Epithelial cell of esophagus (primary cell): ENCODE measurements at regions not wholly inside any gene's neighbourhood (a gene's known extent, or its start where the extent isn't known, plus 50 kb on each side); places are given as distances from the start of the nearest gene placed in this dataset.
A peak's percentile ranks its signal among the peaks of the same experiment; 100 is the strongest.
"Not testable (repeated sequence)": the region's sequence is repeated elsewhere in the genome, so short reads cannot be mapped to it uniquely, and the experiment has no call there.

Source experiments
- DNase-seq: peaks from one replicate; pipeline ENCODE4 v3.0.0; 2010; ENCODE audit warnings: low read depth
- H3K4me3 ChIP-seq: 2 replicates; pipeline ENCODE4 v1.5.1; 2011; ENCODE audit warnings: mild to moderate bottlenecking, low read length, control low read depth
- TF ChIP-seq, protein P1 (sequence below): IDR thresholded peaks from 2 replicates; pipeline ENCODE4 v1.5.1; 2011; ENCODE audit warnings: low read depth, mild to moderate bottlenecking, low read length, control low read depth, inconsistent platforms; ENCODE audit not compliant: insufficient read depth; ENCODE audit errors: missing control alignments

DNA sequence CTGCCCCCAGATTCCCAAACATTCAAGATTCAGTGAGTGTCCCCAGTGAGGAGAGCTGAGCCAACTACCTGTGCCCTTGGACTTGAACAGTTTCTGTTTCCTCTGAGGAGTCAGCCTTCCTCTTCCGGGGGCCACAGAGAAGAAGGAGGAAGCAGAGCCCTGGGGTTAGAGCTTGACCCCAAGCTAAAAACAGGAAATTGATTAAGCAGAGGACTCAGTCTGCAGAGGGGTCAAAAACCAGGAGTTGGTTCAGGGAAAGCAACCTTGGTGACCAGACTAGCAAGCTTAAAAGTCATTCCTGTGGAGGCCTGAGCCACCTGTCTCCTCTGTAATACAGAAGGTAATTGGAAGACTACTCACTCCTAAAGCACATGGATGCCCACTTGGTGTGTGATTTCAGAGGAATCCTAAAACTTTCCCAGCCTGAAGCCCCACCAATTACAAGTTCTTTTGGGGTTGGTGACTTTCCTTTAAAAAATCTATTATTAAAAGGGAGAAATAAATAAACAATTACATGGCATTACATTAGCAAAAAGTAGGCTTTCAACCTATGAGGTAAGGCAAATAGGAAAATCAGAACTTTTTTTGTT lies 64.2 kb upstream of the SELENOP start:
- no peak overlapping the region for H3K4me3 ChIP-seq
- no peak for DNase-seq
- TF ChIP-seq, protein P1, sequence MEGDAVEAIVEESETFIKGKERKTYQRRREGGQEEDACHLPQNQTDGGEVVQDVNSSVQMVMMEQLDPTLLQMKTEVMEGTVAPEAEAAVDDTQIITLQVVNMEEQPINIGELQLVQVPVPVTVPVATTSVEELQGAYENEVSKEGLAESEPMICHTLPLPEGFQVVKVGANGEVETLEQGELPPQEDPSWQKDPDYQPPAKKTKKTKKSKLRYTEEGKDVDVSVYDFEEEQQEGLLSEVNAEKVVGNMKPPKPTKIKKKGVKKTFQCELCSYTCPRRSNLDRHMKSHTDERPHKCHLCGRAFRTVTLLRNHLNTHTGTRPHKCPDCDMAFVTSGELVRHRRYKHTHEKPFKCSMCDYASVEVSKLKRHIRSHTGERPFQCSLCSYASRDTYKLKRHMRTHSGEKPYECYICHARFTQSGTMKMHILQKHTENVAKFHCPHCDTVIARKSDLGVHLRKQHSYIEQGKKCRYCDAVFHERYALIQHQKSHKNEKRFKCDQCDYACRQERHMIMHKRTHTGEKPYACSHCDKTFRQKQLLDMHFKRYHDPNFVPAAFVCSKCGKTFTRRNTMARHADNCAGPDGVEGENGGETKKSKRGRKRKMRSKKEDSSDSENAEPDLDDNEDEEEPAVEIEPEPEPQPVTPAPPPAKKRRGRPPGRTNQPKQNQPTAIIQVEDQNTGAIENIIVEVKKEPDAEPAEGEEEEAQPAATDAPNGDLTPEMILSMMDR: no peak

DNA sequence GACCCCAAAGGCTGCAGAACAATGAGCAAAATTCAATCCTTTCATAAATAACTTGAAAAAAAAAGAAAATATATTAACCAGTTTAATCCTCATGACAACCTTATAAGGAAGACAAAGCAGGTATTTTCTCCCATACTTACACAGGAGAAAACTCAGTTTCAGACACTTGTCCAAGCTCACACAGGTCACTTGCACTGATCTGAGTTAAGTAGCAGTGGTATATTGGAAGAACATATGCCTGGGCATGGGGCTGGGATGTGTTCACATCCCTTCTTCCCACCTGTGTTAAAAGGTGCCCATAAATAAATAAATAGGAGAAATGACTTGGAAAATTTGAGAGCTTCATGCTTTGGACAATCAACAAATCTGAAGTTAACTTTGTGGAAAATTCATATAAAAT lies 63.5 kb upstream of the SELENOP start:
- no peak overlapping the region for H3K4me3 ChIP-seq
- no peak for DNase-seq
- TF ChIP-seq, protein P1: no peak

- TF ChIP-seq, protein P1: no peak
- H3K4me3 ChIP-seq: no peak overlapping the region
- no peak for DNase-seq
Measured at GRCh38 chr5:42874621-42875198, 63.0 kb upstream of the SELENOP start.

DNA sequence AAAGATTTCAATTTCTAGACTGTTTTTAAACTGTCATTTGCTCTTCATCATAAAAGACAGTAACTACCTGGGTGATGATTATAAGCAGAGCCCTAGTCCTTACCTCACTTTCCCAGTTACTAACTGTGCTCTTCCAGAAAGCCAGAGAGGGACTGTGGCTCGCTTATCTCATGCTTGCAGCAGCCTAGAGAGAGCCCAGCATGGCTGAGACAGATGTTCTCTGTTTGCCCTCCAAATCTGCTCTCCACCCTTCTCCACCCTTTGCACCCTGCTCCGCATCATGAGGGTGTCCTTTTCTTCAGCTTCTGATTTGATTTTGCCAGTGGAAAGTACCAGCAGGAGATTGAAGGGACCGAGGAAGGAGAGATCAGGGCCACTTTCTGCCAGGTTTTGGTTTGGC lies 61.2 kb upstream of the SELENOP start:
- DNase-seq: no peak
- no peak overlapping the region for H3K4me3 ChIP-seq

DNA sequence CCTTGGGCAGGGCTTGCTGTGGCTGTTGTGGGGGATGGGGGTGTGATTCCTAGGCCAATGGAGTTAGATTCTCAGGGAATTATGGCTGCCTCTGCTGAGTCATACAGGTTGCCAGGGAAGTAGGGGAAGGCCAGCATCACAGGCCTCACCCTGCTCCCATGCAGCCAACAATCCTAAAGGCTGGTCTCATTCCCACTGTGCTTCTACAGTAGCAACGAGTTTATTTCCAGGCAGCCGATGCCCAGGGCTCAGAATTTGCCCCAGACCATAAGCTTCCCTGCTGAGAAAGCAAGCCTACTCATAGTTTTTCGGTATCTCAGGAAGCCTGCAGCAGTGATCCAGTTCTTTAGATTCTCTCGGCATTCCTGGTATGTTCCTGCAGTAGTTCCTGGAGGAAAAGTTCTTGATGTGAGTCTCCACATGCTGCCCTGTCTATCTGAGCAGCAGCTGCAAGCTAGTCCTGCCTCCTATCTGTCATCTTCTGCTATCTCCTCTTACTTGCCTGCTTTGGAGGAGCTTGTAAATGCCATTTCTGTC lies 59.3 kb upstream of the SELENOP start:
- peak; percentile 47 for DNase-seq
- TF ChIP-seq, protein P1: no peak
- no peak overlapping the region for H3K4me3 ChIP-seq

More for the DNA sequence above, 61.2 kb upstream of the SELENOP start:
- TF ChIP-seq, protein P1: no peak

DNA sequence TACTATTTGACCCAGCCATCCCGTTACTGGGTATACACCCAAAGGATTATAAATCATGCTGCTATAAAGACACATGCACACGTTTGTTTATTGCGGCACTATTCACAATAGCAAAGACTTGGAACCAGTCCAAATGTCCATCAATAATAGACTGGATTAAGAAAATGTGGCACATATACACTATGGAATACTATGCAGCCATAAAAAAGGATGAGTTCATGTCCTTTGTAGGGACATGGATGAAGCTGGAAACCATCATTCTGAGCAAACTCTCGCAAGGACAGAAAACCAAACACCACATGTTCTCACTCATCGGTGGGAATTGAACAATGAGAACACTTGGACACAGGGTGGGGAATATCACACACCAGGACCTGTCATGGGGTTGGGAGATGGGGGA lies 56.7 kb upstream of the SELENOP start:
- H3K4me3 ChIP-seq, DNase-seq: not testable (repeated sequence)

GRCh38 chr5:42864749-42865148 lies 53.1 kb upstream of the SELENOP start:
- not testable (repeated sequence) for H3K4me3 ChIP-seq, DNase-seq
